HCT116 (cell line): ENCODE measurements at regions not wholly inside any gene's neighbourhood (a gene's known extent, or its start where the extent isn't known, plus 50 kb on each side); places are given as distances from the start of the nearest gene placed in this dataset.

Experiments used
- ATAC-seq: fragments of 200-7000 bp; cut with Tn5 transposase; 2 replicates; pipeline ENCODE4 v1.9.1; 2020; ENCODE audit warnings: mild to moderate bottlenecking, moderate library complexity
- BruUV-seq: library from RNA; stranded (reverse); fragments of 400-500 nt; replicated peaks from 2 replicates; lab custom pipeline; 2021; lab: Mats Ljungman, UMichigan
- CTCF ChIA-PET: fragments of 300-600 bp; sonication (Branson Sonifier 250); formaldehyde crosslinking; loops from one replicate; lab custom pipeline; 2021; ENCODE audit warnings: antibody characterized with exemption; lab: Charles Lee
- POLR2A ChIA-PET: fragments of 300-600, 350-600 bp; sonication (Branson Sonifier 250); formaldehyde crosslinking; loops from one replicate; lab custom pipeline; 2021; ENCODE audit warnings: antibody characterized with exemption; lab: Charles Lee
- RAD21 ChIA-PET, 2 experiments: fragments of 300-600 bp; sonication (Branson Sonifier 250); formaldehyde crosslinking; loops; one replicate each; lab custom pipeline; 2023; ENCODE audit warnings: low total read pairs in 2 of 2; ENCODE audit not compliant: uncharacterized antibody in 2 of 2, unreplicated experiment in 2 of 2, low non-redundant PET in 1 of 2; lab: Charles Lee
- DNase-seq: peaks from one replicate; pipeline ENCODE4 v3.0.0-alpha.2; 2010; ENCODE audit warnings: low read depth, low spot score
- H2AFZ ChIP-seq: fragments of 200-600 bp; shearing (Covaris generic), sonication (generic); 2 replicates; pipeline ENCODE4 v1.6.1; 2017; ENCODE audit warnings: low read depth, mixed run types, mixed read lengths, antibody characterized with exemption, low read length; ENCODE audit not compliant: poor library complexity, severe bottlenecking
- H3K27ac ChIP-seq: 2 replicates; pipeline ENCODE4 v1.5.1; 2012; ENCODE audit warnings: low read depth, low read length
- H3K27me3 ChIP-seq: fragments of 200-600 bp; sonication (generic); 2 replicates; pipeline ENCODE4 v1.6.1; 2016; ENCODE audit warnings: mixed run types, low read length, mixed read lengths; ENCODE audit not compliant: insufficient read depth
- H3K36me3 ChIP-seq, 2 experiments: fragments of 200-500 bp in 1 of 2; fragments of 200-600 bp in 1 of 2; sonication (Bioruptor generic) in 1 of 2; sonication (generic) in 1 of 2; 2 replicates each; pipeline versions ENCODE4 v1.5.1 to v1.6.1; 2014 to 2016; ENCODE audit warnings: low read length in 2 of 2, inconsistent platforms in 1 of 2, mixed read lengths in 1 of 2, mixed run types in 1 of 2; ENCODE audit not compliant: insufficient read depth in 2 of 2, control insufficient read depth in 1 of 2
- H3K4me1 ChIP-seq, 2 experiments: fragments of 200-600 bp in 1 of 2; sonication (generic) in 1 of 2; 2 replicates each; pipeline versions ENCODE4 v1.5.1 to v1.6.1; 2012 to 2017; ENCODE audit warnings: low read length in 2 of 2, inconsistent platforms in 1 of 2, mild to moderate bottlenecking in 1 of 2, mixed read lengths in 1 of 2, mixed run types in 1 of 2, moderate library complexity in 1 of 2; ENCODE audit not compliant: insufficient read depth in 2 of 2, control insufficient read depth in 1 of 2
- H3K4me2 ChIP-seq: fragments of 200-600 bp; sonication (generic); 2 replicates; pipeline ENCODE4 v1.6.1; 2017; ENCODE audit warnings: mixed run types, low read length, mixed read lengths
- H3K4me3 ChIP-seq, 2 experiments: fragments of 200-600 bp in 1 of 2; sonication (generic) in 1 of 2; replicated peaks in 1 of 2; 2 replicates each; pipeline ENCODE4 v1.5.1; 2011 to 2016; ENCODE audit warnings: low read length in 2 of 2, control low read depth in 1 of 2, low read depth in 1 of 2, mild to moderate bottlenecking in 1 of 2, mixed read lengths in 1 of 2, mixed run types in 1 of 2
- H3K79me2 ChIP-seq: fragments of 200-600 bp; sonication (generic); 2 replicates; pipeline ENCODE4 v1.6.1; 2017; ENCODE audit warnings: mild to moderate bottlenecking, mixed run types, low read length, moderate library complexity, mixed read lengths; ENCODE audit not compliant: insufficient read depth
- H3K9ac ChIP-seq: fragments of 200-600 bp; sonication (generic); 2 replicates; pipeline ENCODE4 v1.6.1; 2016; ENCODE audit warnings: low read length, mixed read lengths
- H3K9me2 ChIP-seq: fragments of 200-600 bp; sonication (generic), shearing (Covaris generic); 2 replicates; pipeline ENCODE4 v1.6.1; 2017; ENCODE audit warnings: mixed run types, mild to moderate bottlenecking, moderate library complexity; ENCODE audit not compliant: insufficient read depth
- H3K9me3 ChIP-seq, 2 experiments: fragments of 200-500 bp in 1 of 2; fragments of 200-600 bp in 1 of 2; sonication (Bioruptor generic) in 1 of 2; sonication (generic) in 1 of 2; 2 replicates each; pipeline ENCODE4 v1.6.1; 2014 to 2017; ENCODE audit warnings: low read length in 2 of 2, mixed read lengths in 2 of 2, inconsistent platforms in 1 of 2, low read depth in 1 of 2, mild to moderate bottlenecking in 1 of 2, mixed run types in 1 of 2, moderate library complexity in 1 of 2; ENCODE audit not compliant: control insufficient read depth in 1 of 2, insufficient read depth in 1 of 2
- H4K20me1 ChIP-seq: fragments of 200-600 bp; sonication (generic), shearing (Covaris generic); 2 replicates; pipeline ENCODE4 v1.6.1; 2017; ENCODE audit warnings: mixed run types, mild to moderate bottlenecking, moderate library complexity; ENCODE audit not compliant: insufficient read depth
- CBX3 ChIP-seq: IDR thresholded peaks from 2 replicates; pipeline ENCODE4 v1.6.1; 2012; ENCODE audit warnings: low read depth
- CTCF ChIP-seq, 3 experiments: fragments of 200-600 bp in 1 of 3; sonication (generic) in 1 of 3; IDR thresholded peaks in 2 of 3; conservative IDR thresholded peaks in 1 of 3; 2 replicates each; pipeline ENCODE4 v1.5.1; 2012 to 2017; ENCODE audit warnings: low read depth in 2 of 3, low read length in 2 of 3, antibody characterized with exemption in 1 of 3, borderline replicate concordance in 1 of 3, control low read depth in 1 of 3, mild to moderate bottlenecking in 1 of 3, mixed read lengths in 1 of 3, mixed run types in 1 of 3, moderate library complexity in 1 of 3; ENCODE audit not compliant: insufficient read depth in 1 of 3
- EGR1 ChIP-seq: IDR thresholded peaks from 2 replicates; pipeline ENCODE4 v1.6.1; 2012; ENCODE audit warnings: low read depth
- ELF1 ChIP-seq: IDR thresholded peaks from 2 replicates; pipeline ENCODE4 v1.6.1; 2012; ENCODE audit warnings: low read depth, borderline replicate concordance
- EZH2 ChIP-seq: fragments of 200-600 bp; sonication (generic); IDR thresholded peaks from 2 replicates; pipeline ENCODE4 v1.6.1; 2017; ENCODE audit warnings: antibody characterized with exemption, mixed run types
- EZH2phosphoT487 ChIP-seq: fragments of 200-600 bp; IDR thresholded peaks from 2 replicates; pipeline ENCODE4 v1.6.1; 2018; ENCODE audit warnings: antibody characterized with exemption, borderline replicate concordance
- POLR2A ChIP-seq: IDR thresholded peaks from 2 replicates; pipeline ENCODE4 v1.7.0; 2011; ENCODE audit warnings: borderline replicate concordance; ENCODE audit not compliant: insufficient read depth, insufficient read length; ENCODE audit errors: extremely low read depth
- POLR2AphosphoS5 ChIP-seq: IDR thresholded peaks from 2 replicates; pipeline ENCODE4 v1.6.1; 2011; ENCODE audit warnings: mild to moderate bottlenecking, low read depth, low read length, moderate library complexity
- YY1 ChIP-seq: IDR thresholded peaks from 2 replicates; pipeline ENCODE4 v1.6.1; 2011; ENCODE audit warnings: low read length, low read depth, moderate library complexity, mild to moderate bottlenecking; ENCODE audit not compliant: insufficient replicate concordance; ENCODE audit errors: extremely low read depth
- intact Hi-C: fragments of 100-400 bp; cut with micrococcal nuclease; formaldehyde crosslinking; loops from 2 replicates; pipeline ENCODE4 v1.10.0; 2022
- TF ChIP-seq, protein P1 (sequence below): IDR thresholded peaks from 2 replicates; pipeline ENCODE4 v1.6.1; 2012; ENCODE audit warnings: low read depth

GRCh38 chr6:27565839-27566779, 93.2 kb upstream of the ZNF184 start:
- no peak overlapping the region for H3K4me2 ChIP-seq
- intact Hi-C loops = no loop called here
- H3K79me2 ChIP-seq = no peaks in the 10 kb centered on the region
- H2AFZ ChIP-seq = no peak overlapping the region
- no peaks in the 10 kb centered on the region for H4K20me1 ChIP-seq
- TF ChIP-seq ELF1 (no peak), CTCF (IDR thresholded peaks at IDR 0.05 in 2 of 3, conservative IDR thresholded peaks at IDR 0.05 in 1 of 3; ENCODE audit: borderline replicate concordance in 1 of 3, insufficient read depth in 1 of 3, low read depth in 2 of 3, low read length in 2 of 3) (0 out of 6 replicates have a peak, but pooled peaks of 2 of the 3 experiments have one; percentile 14 to 23)
- DNase-seq = no peak
- ATAC-seq = no peak
- no peaks in the 10 kb centered on the region for H3K9me2 ChIP-seq
- H3K36me3 ChIP-seq = no peaks in the 10 kb centered on the region
- CTCF ChIA-PET = no interaction called here
- no peaks in the 10 kb centered on the region for H3K9me3 ChIP-seq
- H3K4me3 ChIP-seq = no peak overlapping the region
- BruUV-seq = no TSS peak
- no peak overlapping the region for H3K27ac ChIP-seq
- H3K4me1 ChIP-seq = peaks cover 0 to 12% of the 10 kb centered on the region in 2 experiments; a peak in 2 of 4 replicates
- H3K27me3 ChIP-seq = no peaks in the 10 kb centered on the region
- POLR2A ChIA-PET = no interaction called here
- RAD21 ChIA-PET = no interaction called here
- H3K9ac ChIP-seq = no peak overlapping the region

DNA sequence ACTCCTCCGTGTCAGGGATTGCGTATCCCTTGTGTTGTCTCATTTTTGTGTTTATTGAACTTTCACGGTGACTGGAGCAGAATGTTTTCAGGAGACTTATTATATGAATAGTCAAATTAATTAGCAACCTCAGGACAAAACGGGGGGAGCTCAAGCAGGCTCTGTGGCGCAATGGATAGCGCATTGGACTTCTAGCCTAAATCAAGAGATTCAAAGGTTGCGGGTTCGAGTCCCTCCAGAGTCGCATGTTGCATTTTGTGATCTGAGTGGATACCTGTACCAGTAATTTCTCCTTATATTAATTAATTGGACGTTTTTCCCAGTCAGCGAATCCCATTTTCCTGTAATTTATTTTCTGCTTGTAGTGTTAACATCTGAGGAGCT, 89.1 kb upstream of the ZNF184 start:
- DNase-seq (peak; percentile 59), ATAC-seq (peak; percentile 71)
- peak overlapping the region; percentile 81 for H3K4me2 ChIP-seq
- no peaks in the 10 kb centered on the region for H3K9me2 ChIP-seq
- H3K27ac ChIP-seq = no peak overlapping the region
- ChIA-PET RAD21 (interaction anchor here in 1 of 2 experiments (1.1 kb wide), 1 partner anchor 30 kb away, joined by 4 read pairs; no protein-coding TSS in a partner anchor), POLR2A (interaction anchor here (1.0 to 1.3 kb wide), 3 partner anchors 9 to 19 kb away, joined by 3 to 4 read pairs (median 3); no protein-coding TSS in a partner anchor), CTCF (interaction anchor here (0.7 kb wide), 1 partner anchor 165 kb away, joined by 3 read pairs; no protein-coding TSS in a partner anchor)
- H4K20me1 ChIP-seq = no peaks in the 10 kb centered on the region
- peaks cover 0 to 14% of the 10 kb centered on the region in 2 experiments; a peak in 2 of 4 replicates for H3K4me1 ChIP-seq
- intact Hi-C loops = no loop called here
- BruUV-seq = no TSS peak
- H3K27me3 ChIP-seq = no peaks in the 10 kb centered on the region
- H3K79me2 ChIP-seq = no peaks in the 10 kb centered on the region
- no peaks in the 10 kb centered on the region for H3K9me3 ChIP-seq
- H3K9ac ChIP-seq = peak overlapping the region; percentile 33
- H3K36me3 ChIP-seq = no peaks in the 10 kb centered on the region
- H3K4me3 ChIP-seq = peak overlapping the region; percentile 35 to 53
- H2AFZ ChIP-seq = peak overlapping the region; percentile 93
- no peak for TF ChIP-seq YY1
- no peak for TF ChIP-seq POLR2A
- no peak for TF ChIP-seq EGR1
- TF ChIP-seq CBX3 = peak; percentile 80
- no peak for TF ChIP-seq EZH2phosphoT487
- TF ChIP-seq, protein P1, sequence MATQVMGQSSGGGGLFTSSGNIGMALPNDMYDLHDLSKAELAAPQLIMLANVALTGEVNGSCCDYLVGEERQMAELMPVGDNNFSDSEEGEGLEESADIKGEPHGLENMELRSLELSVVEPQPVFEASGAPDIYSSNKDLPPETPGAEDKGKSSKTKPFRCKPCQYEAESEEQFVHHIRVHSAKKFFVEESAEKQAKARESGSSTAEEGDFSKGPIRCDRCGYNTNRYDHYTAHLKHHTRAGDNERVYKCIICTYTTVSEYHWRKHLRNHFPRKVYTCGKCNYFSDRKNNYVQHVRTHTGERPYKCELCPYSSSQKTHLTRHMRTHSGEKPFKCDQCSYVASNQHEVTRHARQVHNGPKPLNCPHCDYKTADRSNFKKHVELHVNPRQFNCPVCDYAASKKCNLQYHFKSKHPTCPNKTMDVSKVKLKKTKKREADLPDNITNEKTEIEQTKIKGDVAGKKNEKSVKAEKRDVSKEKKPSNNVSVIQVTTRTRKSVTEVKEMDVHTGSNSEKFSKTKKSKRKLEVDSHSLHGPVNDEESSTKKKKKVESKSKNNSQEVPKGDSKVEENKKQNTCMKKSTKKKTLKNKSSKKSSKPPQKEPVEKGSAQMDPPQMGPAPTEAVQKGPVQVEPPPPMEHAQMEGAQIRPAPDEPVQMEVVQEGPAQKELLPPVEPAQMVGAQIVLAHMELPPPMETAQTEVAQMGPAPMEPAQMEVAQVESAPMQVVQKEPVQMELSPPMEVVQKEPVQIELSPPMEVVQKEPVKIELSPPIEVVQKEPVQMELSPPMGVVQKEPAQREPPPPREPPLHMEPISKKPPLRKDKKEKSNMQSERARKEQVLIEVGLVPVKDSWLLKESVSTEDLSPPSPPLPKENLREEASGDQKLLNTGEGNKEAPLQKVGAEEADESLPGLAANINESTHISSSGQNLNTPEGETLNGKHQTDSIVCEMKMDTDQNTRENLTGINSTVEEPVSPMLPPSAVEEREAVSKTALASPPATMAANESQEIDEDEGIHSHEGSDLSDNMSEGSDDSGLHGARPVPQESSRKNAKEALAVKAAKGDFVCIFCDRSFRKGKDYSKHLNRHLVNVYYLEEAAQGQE = no peak
- no peak for TF ChIP-seq POLR2AphosphoS5
- TF ChIP-seq EZH2 = no peak
